IMR-90 (cell line): ENCODE measurements at regions not wholly inside any gene's neighbourhood (a gene's known extent, or its start where the extent isn't known, plus 50 kb on each side); places are given as distances from the start of the nearest gene placed in this dataset.

Experiments used
- ATAC-seq: fragments of 200-7000 bp; cut with Tn5 transposase; 2 replicates; pipeline ENCODE4 v1.9.1; 2020; ENCODE audit warnings: low read depth, mild to moderate bottlenecking, moderate library complexity
- BruUV-seq: library from RNA; stranded (reverse); fragments of 400-500 nt; replicated peaks from 2 replicates; lab custom pipeline; 2021; lab: Mats Ljungman, UMichigan
- CTCF ChIA-PET: fragments of 300-600 bp; formaldehyde crosslinking; extraction: SDS; loops from one replicate; lab custom pipeline; 2021; ENCODE audit warnings: antibody characterized with exemption; lab: Yijun Ruan, JAX
- POLR2A ChIA-PET: fragments of 300-600 bp; sonication (Branson Sonifier 250); formaldehyde crosslinking; loops from one replicate; lab custom pipeline; 2022; ENCODE audit warnings: antibody characterized with exemption; ENCODE audit not compliant: unreplicated experiment; lab: Charles Lee
- DNase-seq: peaks from one replicate; pipeline ENCODE4 v3.0.0; 2013
- H2AFZ ChIP-seq: replicated peaks from 2 replicates; pipeline ENCODE3; 2013; ENCODE audit warnings: low read length, mild to moderate bottlenecking; ENCODE audit not compliant: poor library complexity
- H2AK5ac ChIP-seq: 2 replicates; pipeline ENCODE4 v1.6.1; 2013; ENCODE audit warnings: low read depth, low read length, inconsistent platforms
- H2AK9ac ChIP-seq: replicated peaks from 2 replicates; pipeline ENCODE3; 2013; ENCODE audit warnings: mild to moderate bottlenecking, low read depth, low read length, moderate library complexity; ENCODE audit not compliant: poor library complexity
- H2BK120ac ChIP-seq: 2 replicates; pipeline ENCODE4 v1.6.1; 2013; ENCODE audit warnings: low read depth, low read length, inconsistent platforms
- H2BK15ac ChIP-seq: 3 replicates; pipeline ENCODE4 v1.6.1; 2013; ENCODE audit warnings: low read depth, low read length, inconsistent platforms
- H2BK20ac ChIP-seq: 2 replicates; pipeline ENCODE4 v1.6.1; 2013; ENCODE audit warnings: low read depth, mild to moderate bottlenecking, inconsistent platforms, low read length, moderate library complexity
- H2BK5ac ChIP-seq: 2 replicates; pipeline ENCODE4 v1.6.1; 2013; ENCODE audit warnings: mild to moderate bottlenecking, low read depth, low read length, inconsistent platforms; ENCODE audit not compliant: poor library complexity, severe bottlenecking
- H3K14ac ChIP-seq: replicated peaks from 2 replicates; pipeline ENCODE4 v1.6.1; 2013; ENCODE audit warnings: low read depth, low read length, inconsistent platforms
- H3K18ac ChIP-seq: 2 replicates; pipeline ENCODE4 v1.6.1; 2013; ENCODE audit warnings: low read depth, low read length, control low read depth
- H3K23ac ChIP-seq: 2 replicates; pipeline ENCODE4 v1.6.1; 2013; ENCODE audit warnings: low read depth, low read length, inconsistent platforms
- H3K27ac ChIP-seq: 2 replicates; pipeline ENCODE4 v1.5.1; 2013; ENCODE audit warnings: mild to moderate bottlenecking, control low read depth, low read length; ENCODE audit not compliant: insufficient read depth
- H3K27me3 ChIP-seq: 2 replicates; pipeline ENCODE4 v1.6.1; 2013; ENCODE audit warnings: low read length; ENCODE audit not compliant: control insufficient read depth, insufficient read depth
- H3K36me3 ChIP-seq: 2 replicates; pipeline ENCODE4 v1.6.1; 2013; ENCODE audit warnings: low read length, mixed read lengths; ENCODE audit not compliant: control insufficient read depth, insufficient read depth
- H3K4ac ChIP-seq: 2 replicates; pipeline ENCODE4 v1.6.1; 2013; ENCODE audit warnings: low read depth, low read length, inconsistent platforms
- H3K4me1 ChIP-seq: 2 replicates; pipeline ENCODE4 v1.6.1; 2013; ENCODE audit warnings: low read length, mixed read lengths; ENCODE audit not compliant: control insufficient read depth, insufficient read depth
- H3K4me2 ChIP-seq: 2 replicates; pipeline ENCODE4 v1.6.1; 2013; ENCODE audit warnings: low read depth, mild to moderate bottlenecking, control low read depth, low read length, moderate library complexity
- H3K4me3 ChIP-seq: 2 replicates; pipeline ENCODE4 v1.5.1; 2013; ENCODE audit warnings: low read depth, mild to moderate bottlenecking, control low read depth, low read length, moderate library complexity; ENCODE audit not compliant: insufficient read depth
- H3K56ac ChIP-seq: 2 replicates; pipeline ENCODE4 v1.6.1; 2013; ENCODE audit warnings: low read length, inconsistent platforms; ENCODE audit not compliant: insufficient read depth; ENCODE audit errors: extremely low read depth
- H3K79me1 ChIP-seq, 2 experiments: 2 replicates each; pipeline ENCODE4 v1.6.1; 2013; ENCODE audit warnings: low read length in 2 of 2, inconsistent platforms in 1 of 2, low read depth in 1 of 2
- H3K9ac ChIP-seq: 2 replicates; pipeline ENCODE4 v1.6.1; 2013; ENCODE audit warnings: low read depth, low read length, control low read depth
- H3K9me1 ChIP-seq: 2 replicates; pipeline ENCODE4 v1.6.1; 2013; ENCODE audit warnings: low read length, inconsistent platforms; ENCODE audit not compliant: insufficient read depth
- H3K9me3 ChIP-seq: 2 replicates; pipeline ENCODE4 v1.6.1; 2013; ENCODE audit warnings: low read length; ENCODE audit not compliant: control insufficient read depth, insufficient read depth
- H4K20me1 ChIP-seq: 2 replicates; pipeline ENCODE4 v1.6.1; 2013; ENCODE audit warnings: low read length, inconsistent platforms; ENCODE audit not compliant: insufficient read depth
- H4K5ac ChIP-seq: 2 replicates; pipeline ENCODE4 v1.6.1; 2013; ENCODE audit warnings: mild to moderate bottlenecking, low read depth, low read length, control low read depth
- H4K8ac ChIP-seq, 2 experiments: 2 replicates each; pipeline ENCODE4 v1.6.1; 2013; ENCODE audit warnings: low read depth in 2 of 2, low read length in 2 of 2, control low read depth in 1 of 2, inconsistent platforms in 1 of 2
- H4K91ac ChIP-seq: 2 replicates; pipeline ENCODE4 v1.6.1; 2013; ENCODE audit warnings: low read depth, low read length, inconsistent platforms; ENCODE audit not compliant: insufficient read depth
- BHLHE40 ChIP-seq: fragments of 150-350 bp; IDR thresholded peaks from 2 replicates; pipeline ENCODE4 v1.6.1; 2016; ENCODE audit warnings: mild to moderate bottlenecking, low read depth, low read length
- CEBPB ChIP-seq: IDR thresholded peaks from 2 replicates; pipeline ENCODE4 v1.6.1; 2012; ENCODE audit warnings: low read depth, low read length, improper control_type of control experiment
- MAFK ChIP-seq: IDR thresholded peaks from 2 replicates; pipeline ENCODE4 v1.6.1; 2012; ENCODE audit warnings: low read depth, low read length, improper control_type of control experiment
- MAZ ChIP-seq: IDR thresholded peaks from 2 replicates; pipeline ENCODE4 v1.6.1; 2012; ENCODE audit warnings: low read depth, mild to moderate bottlenecking, low read length, improper control_type of control experiment, moderate library complexity, borderline replicate concordance
- POLR2A ChIP-seq: IDR thresholded peaks from 2 replicates; pipeline ENCODE4 v1.6.1; 2012; ENCODE audit warnings: mild to moderate bottlenecking, low read depth, low read length
- RAD21 ChIP-seq: IDR thresholded peaks from 2 replicates; pipeline ENCODE4 v1.6.1; 2012; ENCODE audit warnings: low read length, improper control_type of control experiment
- WGBS, 2 experiments: methylation state at CpG; one replicate each; pipeline versions ENCODE4 v1.1.5 to v1.1.7; 2013; ENCODE audit warnings: missing lambda C conversion rate in 2 of 2; ENCODE audit not compliant: insufficient read length in 1 of 2; ENCODE audit errors: extremely low coverage in 2 of 2; 5-methylcytosine and 5-hydroxymethylcytosine counted together
- dilution Hi-C: fragments of 300-500 bp; cut with HindIII; formaldehyde crosslinking; loops from one replicate; pipeline ENCODE4 v1.14.3; 2018; ENCODE audit warnings: low sequenced_read_pairs; ENCODE audit not compliant: unreplicated experiment
- in situ Hi-C: fragments of 300-500 bp; cut with MboI; formaldehyde crosslinking; loops from 3 replicates; pipeline ENCODE4 v1.14.3; 2019; ENCODE audit warnings: low sequenced_read_pairs, inconsistent platforms, mixed read lengths
- intact Hi-C: fragments of 100-400 bp; cut with micrococcal nuclease; formaldehyde crosslinking; loops from 2 replicates; pipeline ENCODE4 v1.10.0; 2022

DNA sequence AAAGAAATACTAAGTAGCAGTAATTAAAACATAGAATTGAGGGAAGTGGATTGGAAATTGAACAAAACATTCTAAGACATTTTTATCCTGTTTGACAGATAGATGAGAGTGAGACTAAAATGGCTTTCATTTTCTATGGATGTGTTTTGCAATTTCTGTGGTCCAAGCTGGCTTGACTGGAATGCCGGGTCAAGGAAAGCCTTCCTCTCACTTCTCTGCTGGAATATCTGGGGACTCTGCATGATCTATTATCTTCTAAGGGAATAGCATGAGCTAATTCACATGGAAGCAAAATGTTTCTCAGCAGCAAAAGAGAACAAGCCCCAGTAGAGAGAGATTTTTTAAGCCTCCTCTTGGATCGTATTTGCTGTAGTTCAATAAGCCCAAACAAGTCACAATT lies 407.9 kb upstream of the ATXN7L3B start:
- Histone ChIP-seq H3K23ac (no peak overlapping the region), H4K8ac (no peak overlapping the region), H4K91ac (no peak overlapping the region), H3K4me2 (no peak overlapping the region), H3K4ac (no peak overlapping the region), H3K79me1 (no peaks in the 10 kb centered on the region), H3K4me1 (no peaks in the 10 kb centered on the region), H3K9ac (no peak overlapping the region), H2BK20ac (no peak overlapping the region), H3K27me3 (no peaks in the 10 kb centered on the region), H3K9me1 (no peaks in the 10 kb centered on the region), H2BK15ac (no peak overlapping the region), H2BK120ac (no peak overlapping the region), H3K36me3 (no peaks in the 10 kb centered on the region), H3K27ac (no peak overlapping the region), H3K14ac (no peak overlapping the region), H2AK5ac (no peak overlapping the region), H3K18ac (no peak overlapping the region), H3K56ac (no peak overlapping the region), H4K5ac (no peak overlapping the region), H2AFZ (no peak overlapping the region), H4K20me1 (no peaks in the 10 kb centered on the region), H2AK9ac (no peak overlapping the region), H3K4me3 (no peak overlapping the region), H3K9me3 (peaks cover 5% of the 10 kb centered on the region; the same call in 1 of the 2 replicates), H2BK5ac (no peak overlapping the region)
- CTCF ChIA-PET = no interaction called here
- BruUV-seq = no TSS peak
- ATAC-seq (no peak), DNase-seq (no peak)
- intact Hi-C loops (no loop called here), in situ Hi-C loops (no loop called here), dilution Hi-C loops (no loop called here)
- POLR2A ChIA-PET = no interaction called here
- TF ChIP-seq BHLHE40 (no peak), CEBPB (no peak), MAZ (no peak), POLR2A (no peak), RAD21 (no peak), MAFK (no peak)
- no CpG with 5 or more reads among the region's 2 CpGs for WGBS, 2 experiments
